ENCODE measurements at regions not wholly inside any gene's neighbourhood (a gene's known extent, or its start where the extent isn't known, plus 50 kb on each side); places are given as distances from the start of the nearest gene placed in this dataset.

- no peak for DNase-seq
These were observed 454.8 kb downstream of the TOX3 start for GRCh38 chr16:52092126-52092525.

DNA sequence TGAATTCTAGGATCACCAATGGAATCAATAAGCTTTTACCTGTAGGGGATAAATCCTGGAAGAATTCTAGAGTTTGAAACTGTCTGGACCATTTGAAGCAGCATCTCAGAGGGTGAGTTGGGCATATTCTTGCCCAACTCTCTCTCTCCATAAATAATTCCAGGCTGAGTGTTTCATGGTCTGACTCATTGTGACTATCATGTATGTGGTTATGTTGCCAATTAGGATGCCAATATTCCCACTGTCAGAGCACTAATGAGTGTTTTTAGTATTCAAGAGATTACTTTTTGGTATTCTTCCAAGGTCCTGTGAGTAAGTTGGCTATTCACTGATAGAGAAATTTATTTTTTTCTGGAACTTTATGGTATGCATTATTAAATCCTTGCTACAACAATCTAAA, 456.9 kb downstream of the TOX3 start:
- DNase-seq = no peak

- no peak for DNase-seq
These were observed 457.5 kb downstream of the TOX3 start for GRCh38 chr16:52089476-52089875.

DNA sequence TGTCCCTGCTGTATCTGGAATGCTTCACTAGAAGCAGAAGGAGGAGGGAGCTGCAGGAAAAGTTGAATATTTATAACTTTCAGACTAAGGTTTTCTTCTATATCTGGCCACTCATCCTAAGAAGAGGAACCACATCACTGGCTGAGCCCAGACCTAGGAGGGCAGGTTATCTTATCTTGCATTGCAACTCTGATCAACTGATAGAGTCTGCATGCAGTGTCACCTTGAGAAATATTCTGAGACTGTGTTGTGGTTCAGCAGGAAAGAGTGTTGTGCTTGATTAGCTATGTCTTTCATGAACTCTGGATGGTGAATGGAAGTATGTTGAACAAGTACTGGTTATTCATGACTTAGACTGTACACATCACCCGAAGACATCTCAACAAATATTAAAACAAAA, 460.0 kb downstream of the TOX3 start:
- DNase-seq = no peak

DNA sequence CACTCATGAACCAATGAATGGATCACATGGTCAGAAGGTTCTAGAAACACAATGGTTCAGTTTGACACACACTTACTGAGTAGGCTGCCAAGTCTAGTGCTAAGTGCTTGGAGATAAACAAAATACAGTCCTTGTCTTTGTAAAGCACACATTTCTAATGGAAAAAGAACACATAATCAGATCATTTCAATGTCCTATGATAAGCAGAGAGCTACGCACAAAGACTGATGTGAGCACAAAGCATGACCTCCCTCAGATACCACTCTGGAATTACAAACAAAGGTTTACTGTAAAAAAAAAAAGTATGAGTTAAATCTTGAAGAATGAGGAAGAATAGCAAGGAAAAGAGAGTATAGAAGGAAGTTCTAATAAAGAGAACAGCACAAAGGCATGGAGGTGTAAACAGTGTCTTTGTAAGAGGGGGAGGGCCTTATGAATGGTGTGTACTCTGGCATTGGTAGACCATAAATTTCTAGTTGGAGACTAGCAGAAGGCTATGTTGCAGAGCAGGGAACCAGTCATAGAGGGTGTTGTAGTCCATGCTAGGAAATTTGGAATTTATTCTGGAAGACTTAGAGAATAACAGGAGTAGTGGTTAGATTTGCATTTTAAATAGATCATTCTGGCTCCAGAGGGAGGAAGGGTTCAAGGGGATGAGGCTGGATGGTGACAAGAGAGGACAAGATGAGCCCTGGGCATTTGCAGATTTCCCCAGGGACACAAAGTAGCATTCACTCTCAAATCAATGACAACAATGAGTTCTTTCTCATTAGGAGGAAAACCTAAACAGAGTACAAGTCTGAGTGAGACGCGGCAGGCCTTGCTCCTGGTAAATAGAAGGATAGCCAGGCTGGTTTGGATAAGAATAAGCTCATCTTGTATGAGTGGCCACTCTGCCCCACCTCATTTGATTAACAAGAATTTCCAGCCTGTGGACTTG, 468.0 kb downstream of the TOX3 start:
- no peak for DNase-seq

GRCh38 chr16:52077607-52078006, 469.3 kb downstream of the TOX3 start:
- no peak for DNase-seq

GRCh38 chr16:52076801-52077201, 470.1 kb downstream of the TOX3 start:
- no peak for DNase-seq

DNA sequence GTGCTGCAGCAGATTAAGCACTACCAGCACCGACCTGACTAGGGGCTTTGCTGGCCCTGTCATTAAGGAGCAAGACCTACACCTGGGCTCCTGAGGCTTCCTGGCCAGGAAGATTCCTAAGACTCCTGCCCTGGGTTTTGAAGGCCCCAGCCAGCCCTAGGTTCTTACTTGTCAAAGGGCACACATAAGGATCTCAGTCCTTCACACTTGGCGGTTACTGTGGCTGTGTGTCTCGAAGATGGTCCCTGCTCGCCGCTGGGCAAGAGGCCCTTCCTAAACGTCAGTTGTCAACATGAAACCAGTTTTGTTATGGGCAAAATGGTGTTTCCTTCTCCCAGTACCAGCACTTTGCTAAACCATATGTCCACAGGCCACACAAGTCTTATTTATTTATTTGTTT, 470.6 kb downstream of the TOX3 start:
- DNase-seq = no peak

DNA sequence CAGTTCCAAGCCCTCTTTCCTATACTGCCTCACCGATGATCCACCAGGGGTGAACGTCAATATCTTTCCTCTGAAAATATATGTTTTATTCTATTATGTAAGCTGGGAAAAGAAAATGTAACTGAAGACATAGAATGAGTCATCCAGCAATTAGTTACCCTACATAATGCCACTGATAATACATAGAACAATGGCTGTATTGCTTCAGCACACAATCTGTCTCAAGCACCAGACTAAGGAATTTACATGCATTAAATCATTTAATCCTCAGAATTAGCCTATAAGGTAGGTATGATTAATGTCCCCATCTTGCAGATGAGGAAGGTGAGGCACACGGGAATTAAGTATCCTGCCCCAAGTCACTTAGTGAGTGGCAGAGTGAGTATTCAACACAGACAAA, 472.8 kb downstream of the TOX3 start:
- DNase-seq = no peak

GRCh38 chr16:52073024-52073423, 473.9 kb downstream of the TOX3 start:
- DNase-seq = peak; percentile 11

GRCh38 chr16:52071101-52071500, 475.8 kb downstream of the TOX3 start:
- DNase-seq = no peak

GRCh38 chr16:52070341-52071057, 476.4 kb downstream of the TOX3 start:
- peak; percentile 31 for DNase-seq

DNA sequence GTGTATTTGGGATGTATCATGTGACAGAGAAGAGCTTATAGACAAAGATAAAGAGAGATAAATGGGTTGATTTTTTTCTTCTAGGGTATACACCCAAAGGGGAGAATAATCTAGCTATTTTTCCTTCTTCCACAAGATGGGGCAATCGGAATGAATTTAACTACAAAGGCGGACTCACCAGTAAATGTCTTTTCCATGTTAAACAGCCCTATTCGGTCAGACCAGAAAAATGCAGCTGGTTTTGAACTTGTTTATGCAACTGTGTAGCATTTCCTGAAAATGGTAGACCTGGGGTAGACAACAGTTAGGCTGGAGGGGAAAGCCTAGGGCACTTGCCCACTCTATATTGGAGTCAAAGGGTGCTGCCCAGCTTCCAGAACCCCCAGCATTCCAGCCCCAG, 477.1 kb downstream of the TOX3 start:
- peak; percentile 88 for DNase-seq

DNA sequence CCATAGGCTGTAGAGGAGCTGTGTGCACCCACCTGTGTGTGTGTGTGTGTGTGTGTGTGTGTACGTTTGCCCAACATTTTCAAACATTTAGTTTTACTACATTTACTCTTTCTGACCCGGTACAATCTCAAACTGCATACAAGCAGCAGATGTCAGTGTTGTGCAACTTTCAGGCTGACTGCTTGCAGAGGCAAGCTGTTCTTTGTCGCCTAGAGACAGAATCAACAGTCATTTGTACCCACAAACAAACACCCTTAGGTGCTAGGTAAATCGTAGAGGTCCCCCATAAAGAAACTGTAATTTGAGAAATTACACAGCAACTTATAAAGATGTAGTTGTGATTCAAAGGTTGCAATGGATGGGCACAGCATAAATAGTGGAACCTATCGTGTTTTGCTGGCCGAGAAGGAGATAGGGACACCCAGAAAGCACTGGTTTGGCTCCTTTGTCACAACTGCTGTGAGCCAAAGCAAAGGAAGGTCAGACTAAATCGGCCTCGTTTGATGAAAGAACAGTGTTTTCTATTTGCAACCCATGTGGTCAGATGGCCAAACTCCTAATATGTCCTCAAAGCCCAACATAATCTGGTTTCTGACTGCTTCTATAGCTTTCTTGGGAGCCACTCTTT, 478.4 kb downstream of the TOX3 start:
- DNase-seq = peak; percentile 88

- no peak for DNase-seq
These were observed 480.0 kb downstream of the TOX3 start for GRCh38 chr16:52066962-52067361.

- no peak for DNase-seq
These were observed 490.7 kb downstream of the TOX3 start for GRCh38 chr16:52056259-52056658.

DNA sequence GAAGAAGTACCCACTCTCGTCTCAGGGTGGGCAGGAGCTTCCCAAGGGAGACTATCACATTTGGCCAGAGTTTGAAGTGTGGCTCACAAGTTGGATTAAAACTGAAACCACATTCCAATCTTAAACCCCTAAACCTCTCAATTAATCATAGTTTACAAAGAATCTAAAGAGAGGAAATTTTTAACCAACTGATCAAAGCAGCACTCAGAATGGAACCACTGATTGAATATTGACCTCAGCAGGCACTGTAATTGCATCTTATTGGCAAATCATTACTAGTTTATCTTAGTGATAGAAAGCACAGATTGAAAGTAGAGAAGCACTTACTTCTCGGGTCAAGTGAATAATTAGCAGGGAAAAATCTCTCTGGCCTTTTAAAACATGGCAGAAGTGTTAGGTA, 491.6 kb downstream of the TOX3 start:
- DNase-seq = no peak

GRCh38 chr16:52054326-52054725, 492.6 kb downstream of the TOX3 start:
- no peak for DNase-seq

DNA sequence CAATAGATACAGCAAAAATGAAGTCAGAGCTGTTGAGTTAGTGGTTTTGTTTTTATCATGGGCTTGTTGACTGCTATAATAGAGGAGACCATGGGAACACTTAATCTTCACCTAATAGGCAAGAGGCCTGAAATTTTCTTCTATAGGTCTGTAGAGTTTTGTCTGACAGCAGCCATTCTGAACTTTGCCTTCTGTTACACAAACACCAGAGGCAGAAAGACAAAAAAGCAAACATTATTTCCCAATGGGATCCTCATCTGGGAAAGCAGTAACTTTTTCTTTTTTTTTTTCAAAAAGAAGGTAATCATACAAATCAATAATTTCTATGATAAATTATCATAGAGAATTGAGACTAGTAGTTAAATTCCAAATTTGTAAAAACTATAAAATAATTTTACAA, 494.1 kb downstream of the TOX3 start:
- no peak for DNase-seq

DNA sequence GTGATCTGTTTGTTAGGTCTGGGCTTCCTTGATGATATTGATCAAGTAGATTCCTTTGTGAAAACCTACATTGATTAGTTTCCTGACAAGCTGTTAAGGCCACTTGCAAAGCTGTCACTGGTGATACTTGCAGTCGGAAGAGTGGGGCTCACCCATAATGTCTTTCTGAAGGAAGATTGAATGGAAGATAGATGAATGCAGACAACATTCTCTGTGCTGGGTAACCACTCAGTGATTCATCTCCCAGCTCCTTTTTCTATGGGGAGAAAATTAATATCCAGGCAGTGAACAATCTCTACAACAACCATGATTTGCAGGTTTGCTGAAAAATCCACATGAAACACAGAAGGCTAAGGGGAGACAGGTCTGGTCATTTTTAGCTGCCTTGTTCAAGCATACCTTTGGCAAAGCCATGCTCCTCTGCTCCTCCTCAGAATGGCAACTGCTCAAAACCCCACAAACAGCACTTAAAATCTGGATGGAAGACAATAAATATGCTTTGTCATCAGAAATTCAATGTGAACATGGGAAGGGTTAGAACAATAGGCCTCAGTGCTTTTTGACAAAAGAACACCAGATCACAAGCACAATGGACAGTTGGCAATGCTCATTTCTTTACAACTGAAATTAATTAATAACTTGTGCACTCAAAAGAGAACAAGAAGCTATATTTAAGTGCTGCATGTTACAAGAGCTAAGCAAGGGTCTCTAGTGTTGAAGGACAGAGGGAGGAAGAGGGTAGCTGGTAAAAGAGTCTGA, 495.4 kb downstream of the TOX3 start:
- DNase-seq = no peak

DNA sequence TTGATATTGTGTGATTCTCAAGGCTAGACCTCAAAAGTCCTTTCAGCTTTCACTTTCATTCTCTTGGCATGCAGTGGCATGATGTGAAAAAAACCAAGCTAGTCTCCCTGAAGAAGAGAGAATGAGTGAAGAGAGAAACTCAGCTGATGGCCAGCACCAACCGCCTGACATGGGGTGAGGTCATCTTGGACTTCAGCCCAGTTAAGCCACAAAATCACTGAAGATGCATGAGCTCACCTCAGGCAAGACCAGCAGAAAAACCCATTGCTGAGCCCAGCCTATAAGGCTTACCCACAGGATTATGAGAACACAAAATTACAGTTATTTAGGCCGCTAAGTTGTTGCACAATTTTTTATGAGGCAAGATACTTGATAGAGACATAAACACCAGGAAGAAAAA, 496.5 kb downstream of the TOX3 start:
- DNase-seq = no peak

GRCh38 chr16:52035436-52035835, 511.5 kb downstream of the TOX3 start:
- no peak for DNase-seq

GRCh38 chr16:52034830-52035229, 512.1 kb downstream of the TOX3 start:
- DNase-seq = no peak
